Neural progenitor cell (in vitro differentiated cells): ENCODE measurements at regions not wholly inside any gene's neighbourhood (a gene's known extent, or its start where the extent isn't known, plus 50 kb on each side); places are given as distances from the start of the nearest gene placed in this dataset.

Experiments used
- DNase-seq: peaks from one replicate; pipeline ENCODE4 v3.0.0-alpha.2; 2016; ENCODE audit warnings: low spot score
- H2AFZ ChIP-seq: fragments of 200-600 bp; sonication (generic); replicated peaks from 2 replicates; pipeline ENCODE4 v1.6.1; 2016; ENCODE audit warnings: antibody characterized with exemption
- H3F3A ChIP-seq: fragments of 200-600 bp; sonication (generic); 2 replicates; pipeline ENCODE4 v1.6.1; 2016; ENCODE audit warnings: antibody characterized with exemption, low read depth
- H3K27ac ChIP-seq: fragments of 200-600 bp; sonication (generic); 2 replicates; pipeline ENCODE4 v1.5.1; 2016; ENCODE audit warnings: mild to moderate bottlenecking
- H3K27me3 ChIP-seq: fragments of 200-600 bp; sonication (generic); 2 replicates; pipeline ENCODE4 v1.6.1; 2016; ENCODE audit warnings: mild to moderate bottlenecking, moderate library complexity
- H3K36me3 ChIP-seq: fragments of 200-600 bp; sonication (generic); 2 replicates; pipeline ENCODE4 v1.5.1; 2016
- H3K4me1 ChIP-seq: fragments of 200-600 bp; sonication (generic); 2 replicates; pipeline ENCODE4 v1.6.1; 2016; ENCODE audit warnings: mixed run types
- H3K4me2 ChIP-seq: fragments of 200-600 bp; sonication (generic); 2 replicates; pipeline ENCODE4 v1.6.1; 2016
- H3K4me3 ChIP-seq: fragments of 200-600 bp; sonication (generic); 2 replicates; pipeline ENCODE4 v1.5.1; 2016
- H3K79me2 ChIP-seq: fragments of 200-600 bp; sonication (generic); 2 replicates; pipeline ENCODE4 v1.6.1; 2016; ENCODE audit warnings: low read depth
- H3K9ac ChIP-seq: fragments of 200-600 bp; sonication (generic); 2 replicates; pipeline ENCODE4 v1.6.1; 2016
- H3K9me3 ChIP-seq: fragments of 200-600 bp; sonication (generic); 2 replicates; pipeline ENCODE4 v1.5.1; 2016; ENCODE audit warnings: low read depth
- H4K20me1 ChIP-seq: fragments of 200-600 bp; sonication (generic); 2 replicates; pipeline ENCODE4 v1.6.1; 2016; ENCODE audit warnings: low read depth
- H3K27ac Mint-ChIP-seq: 3 replicates; pipeline ENCODE4 v1.8.0; 2021; ENCODE audit warnings: mixed read lengths
- H3K27me3 Mint-ChIP-seq: 2 replicates; pipeline ENCODE4 v1.8.0; 2022; ENCODE audit warnings: low read depth, mild to moderate bottlenecking, inconsistent platforms, moderate library complexity, mixed read lengths; ENCODE audit not compliant: insufficient read depth
- H3K36me3 Mint-ChIP-seq: 3 replicates; pipeline ENCODE4 v1.8.0; 2021; ENCODE audit warnings: mixed read lengths
- H3K4me1 Mint-ChIP-seq: 3 replicates; pipeline ENCODE4 v1.8.0; 2021; ENCODE audit warnings: mixed read lengths
- H3K4me3 Mint-ChIP-seq: 3 replicates; pipeline ENCODE4 v1.8.0; 2021; ENCODE audit warnings: mild to moderate bottlenecking, moderate library complexity, mixed read lengths
- H3K9me3 Mint-ChIP-seq: 3 replicates; pipeline ENCODE4 v1.8.0; 2020; ENCODE audit warnings: mixed read lengths
- CTCF ChIP-seq: fragments of 200-600 bp; sonication (generic); IDR thresholded peaks from 2 replicates; pipeline ENCODE4 v1.5.1; 2017; ENCODE audit warnings: antibody characterized with exemption, mild to moderate bottlenecking
- EZH2 ChIP-seq: fragments of 200-600 bp; sonication (generic); IDR thresholded peaks from 2 replicates; pipeline ENCODE4 v1.6.1; 2017; ENCODE audit warnings: antibody characterized with exemption, mild to moderate bottlenecking, moderate library complexity
- EZH2phosphoT487 ChIP-seq: fragments of 200-600 bp; sonication (generic); IDR thresholded peaks from 2 replicates; pipeline ENCODE4 v1.6.1; 2017; ENCODE audit warnings: antibody characterized with exemption

- Histone ChIP-seq H3K4me2 (no peak overlapping the region), H3K4me3 (no peak overlapping the region), H3K27me3 (no peaks in the 10 kb centered on the region), H3K27ac (no peak overlapping the region), H3K79me2 (no peaks in the 10 kb centered on the region), H3K4me1 (peaks cover 3% of the 10 kb centered on the region), H2AFZ (no peak overlapping the region), H3F3A (no peaks in the 10 kb centered on the region), H4K20me1 (no peaks in the 10 kb centered on the region), H3K9ac (no peak overlapping the region), H3K9me3 (no peaks in the 10 kb centered on the region), H3K36me3 (no peaks in the 10 kb centered on the region)
- Mint-ChIP-seq H3K4me1 (peaks cover 8% of the 10 kb centered on the region), H3K9me3 (peaks cover 3% of the 10 kb centered on the region), H3K27ac (peak overlapping the region; percentile 39), H3K27me3 (peaks cover 2% of the 10 kb centered on the region), H3K36me3 (no peaks in the 10 kb centered on the region), H3K4me3 (no peak overlapping the region)
- DNase-seq, result no peak
- no peak for TF ChIP-seq EZH2
- no peak for TF ChIP-seq EZH2phosphoT487
- TF ChIP-seq CTCF, result no peak
Measured at GRCh38 chr6:113450061-113450465, 407.1 kb upstream of the MARCKS start.

GRCh38 chr6:113451049-113451448 lies 406.1 kb upstream of the MARCKS start:
- H3K36me3 Mint-ChIP-seq, result no peaks in the 10 kb centered on the region
- H3K4me1 Mint-ChIP-seq, result peaks cover 8% of the 10 kb centered on the region
- H3K27ac Mint-ChIP-seq, result no peak overlapping the region

GRCh38 chr6:113457198-113457597 lies 399.9 kb upstream of the MARCKS start:
- Histone ChIP-seq H3F3A (no peaks in the 10 kb centered on the region), H3K27me3 (no peaks in the 10 kb centered on the region), H3K27ac (no peak overlapping the region), H2AFZ (peak overlapping the region; percentile 53), H3K4me2 (no peak overlapping the region), H4K20me1 (no peaks in the 10 kb centered on the region), H3K36me3 (no peaks in the 10 kb centered on the region), H3K4me1 (peaks cover 16% of the 10 kb centered on the region), H3K79me2 (no peaks in the 10 kb centered on the region), H3K4me3 (no peak overlapping the region), H3K9ac (no peak overlapping the region), H3K9me3 (no peaks in the 10 kb centered on the region)
- TF ChIP-seq EZH2phosphoT487 (no peak), CTCF (no peak), EZH2 (no peak)
- no peak overlapping the region for H3K27ac Mint-ChIP-seq
- no peak overlapping the region for H3K4me3 Mint-ChIP-seq
- H3K9me3 Mint-ChIP-seq, result no peaks in the 10 kb centered on the region
- H3K4me1 Mint-ChIP-seq, result peaks cover 12% of the 10 kb centered on the region
- H3K36me3 Mint-ChIP-seq, result no peaks in the 10 kb centered on the region
- DNase-seq, result no peak
- peaks cover 2% of the 10 kb centered on the region for H3K27me3 Mint-ChIP-seq

More at GRCh38 chr6:113451049-113451448, 406.1 kb upstream of the MARCKS start:
- H3K36me3 ChIP-seq, result no peaks in the 10 kb centered on the region
- H3K27ac ChIP-seq, result no peak overlapping the region
- DNase-seq, result no peak
- H4K20me1 ChIP-seq, result no peaks in the 10 kb centered on the region
- H3K27me3 ChIP-seq, result no peaks in the 10 kb centered on the region
- TF ChIP-seq EZH2phosphoT487, result no peak
- TF ChIP-seq EZH2, result no peak
- TF ChIP-seq CTCF, result no peak
- Mint-ChIP-seq H3K27me3 (peaks cover 2% of the 10 kb centered on the region), H3K9me3 (peaks cover 1% of the 10 kb centered on the region), H3K4me3 (no peak overlapping the region)
- H3K4me1 ChIP-seq, result peaks cover 3% of the 10 kb centered on the region
- no peak overlapping the region for H3K9ac ChIP-seq
- H3K4me3 ChIP-seq, result no peak overlapping the region
- H3K79me2 ChIP-seq, result no peaks in the 10 kb centered on the region
- H2AFZ ChIP-seq, result no peak overlapping the region
- H3F3A ChIP-seq, result no peaks in the 10 kb centered on the region
- no peak overlapping the region for H3K4me2 ChIP-seq
- no peaks in the 10 kb centered on the region for H3K9me3 ChIP-seq
